ENCODE measurements at regions not wholly inside any gene's neighbourhood (a gene's known extent, or its start where the extent isn't known, plus 50 kb on each side); places are given as distances from the start of the nearest gene placed in this dataset.

DNA sequence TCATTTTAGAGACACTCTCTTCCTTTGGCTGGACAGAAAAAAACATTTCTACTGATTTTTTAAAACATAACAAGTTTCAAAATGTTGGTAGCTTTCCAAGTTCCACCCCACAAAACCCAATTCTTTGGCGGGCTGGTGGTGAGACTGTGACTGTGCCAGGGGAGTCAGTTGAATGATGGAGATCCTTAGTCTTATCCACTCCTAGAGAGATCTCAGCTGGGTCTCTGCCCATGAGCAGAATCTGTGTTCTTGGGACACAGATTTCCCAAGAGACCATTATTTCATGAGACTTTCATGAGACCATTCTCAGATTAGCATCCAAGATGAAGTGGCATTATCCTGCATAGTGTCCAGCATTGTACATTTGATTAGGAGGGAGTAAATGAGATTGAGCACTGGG is 135.1 kb upstream of the NPHP3 start:
- no peak for TF ChIP-seq CTCF (IDR thresholded peaks at IDR 0.05)
- TF ChIP-seq POLR2A (IDR thresholded peaks at IDR 0.05): no peak

Data from prostate gland (tissue), 2 donors.